ENCODE measurements at regions not wholly inside any gene's neighbourhood (a gene's known extent, or its start where the extent isn't known, plus 50 kb on each side); places are given as distances from the start of the nearest gene placed in this dataset.
"Not testable (repeated sequence)": the region's sequence is repeated elsewhere in the genome, so short reads cannot be mapped to it uniquely, and the experiment has no call there.

GRCh38 chr3:181919375-181919774 lies 207.7 kb downstream of the SOX2 start:
- no peak overlapping the region for H3K27ac Mint-ChIP-seq
- H3K9me3 Mint-ChIP-seq (ENCODE audit: low read depth), result peaks cover 5% of the 10 kb centered on the region
- H3K27me3 Mint-ChIP-seq, result peaks cover 19% of the 10 kb centered on the region
- no peak for DNase-seq (ENCODE audit: low spot score, unreplicated experiment)
- no peak for TF ChIP-seq CTCF (IDR thresholded peaks at IDR 0.05; ENCODE audit: unreplicated experiment)
- peaks cover 2% of the 10 kb centered on the region for H3K4me1 Mint-ChIP-seq (ENCODE audit: low read depth)
- H3K4me3 Mint-ChIP-seq (ENCODE audit: low read depth), result no peak overlapping the region
- no peaks in the 10 kb centered on the region for H3K36me3 Mint-ChIP-seq (ENCODE audit: insufficient read depth)

GRCh38 chr3:181920409-181920808 lies 208.7 kb downstream of the SOX2 start:
- Mint-ChIP-seq H3K27ac (no peak overlapping the region), H3K4me1 (ENCODE audit: low read depth) (peaks cover 2% of the 10 kb centered on the region), H3K27me3 (peaks cover 16% of the 10 kb centered on the region), H3K4me3 (ENCODE audit: low read depth) (no peak overlapping the region), H3K36me3 (ENCODE audit: insufficient read depth) (no peaks in the 10 kb centered on the region), H3K9me3 (ENCODE audit: low read depth) (peaks cover 8% of the 10 kb centered on the region)
- DNase-seq (ENCODE audit: low spot score, unreplicated experiment), result no peak
- no peak for TF ChIP-seq CTCF (IDR thresholded peaks at IDR 0.05; ENCODE audit: unreplicated experiment)

GRCh38 chr3:181921220-181921619 lies 209.5 kb downstream of the SOX2 start:
- peaks cover 8% of the 10 kb centered on the region for H3K9me3 Mint-ChIP-seq (ENCODE audit: low read depth)
- H3K36me3 Mint-ChIP-seq (ENCODE audit: insufficient read depth), result no peaks in the 10 kb centered on the region
- H3K27ac Mint-ChIP-seq, result no peak overlapping the region
- peaks cover 12% of the 10 kb centered on the region for H3K27me3 Mint-ChIP-seq
- TF ChIP-seq CTCF (IDR thresholded peaks at IDR 0.05; ENCODE audit: unreplicated experiment), result no peak
- no peaks in the 10 kb centered on the region for H3K4me1 Mint-ChIP-seq (ENCODE audit: low read depth)
- DNase-seq (ENCODE audit: low spot score, unreplicated experiment), result no peak
- H3K4me3 Mint-ChIP-seq (ENCODE audit: low read depth), result no peak overlapping the region

- H3K4me3 Mint-ChIP-seq (ENCODE audit: low read depth); H3K4me1 Mint-ChIP-seq (ENCODE audit: low read depth); H3K27me3 Mint-ChIP-seq; H3K36me3 Mint-ChIP-seq (ENCODE audit: insufficient read depth); H3K27ac Mint-ChIP-seq; DNase-seq (ENCODE audit: low spot score, unreplicated experiment): not testable (repeated sequence)
- peaks cover 12% of the 10 kb centered on the region for H3K9me3 Mint-ChIP-seq (ENCODE audit: low read depth)
These were observed 214.1 kb downstream of the SOX2 start for GRCh38 chr3:181925841-181926240.

- no peak for TF ChIP-seq CTCF (IDR thresholded peaks at IDR 0.05; ENCODE audit: unreplicated experiment)
- Mint-ChIP-seq H3K4me1 (ENCODE audit: low read depth) (peaks cover 5% of the 10 kb centered on the region), H3K9me3 (ENCODE audit: low read depth) (peaks cover 6% of the 10 kb centered on the region)
These were observed 217.8 kb downstream of the SOX2 start for GRCh38 chr3:181929501-181929900.

GRCh38 chr3:181930105-181930504 lies 218.4 kb downstream of the SOX2 start:
- no peak overlapping the region for H3K27ac Mint-ChIP-seq
- TF ChIP-seq CTCF (IDR thresholded peaks at IDR 0.05; ENCODE audit: unreplicated experiment), result no peak
- DNase-seq (ENCODE audit: low spot score, unreplicated experiment), result no peak
- peaks cover 2% of the 10 kb centered on the region for H3K36me3 Mint-ChIP-seq (ENCODE audit: insufficient read depth)
- H3K9me3 Mint-ChIP-seq (ENCODE audit: low read depth), result peaks cover 4% of the 10 kb centered on the region
- no peaks in the 10 kb centered on the region for H3K27me3 Mint-ChIP-seq
- H3K4me1 Mint-ChIP-seq (ENCODE audit: low read depth), result peaks cover 5% of the 10 kb centered on the region
- H3K4me3 Mint-ChIP-seq (ENCODE audit: low read depth), result no peak overlapping the region

More at GRCh38 chr3:181929501-181929900, 217.8 kb downstream of the SOX2 start:
- Mint-ChIP-seq H3K27ac (no peak overlapping the region), H3K4me3 (ENCODE audit: low read depth) (no peak overlapping the region), H3K36me3 (ENCODE audit: insufficient read depth) (peaks cover 2% of the 10 kb centered on the region), H3K27me3 (no peaks in the 10 kb centered on the region)
- no peak for DNase-seq (ENCODE audit: low spot score, unreplicated experiment)

Data from progenitor cell of endocrine pancreas (in vitro differentiated cells).